GM12865 (cell line): ENCODE measurements at regions not wholly inside any gene's neighbourhood (a gene's known extent, or its start where the extent isn't known, plus 50 kb on each side); places are given as distances from the start of the nearest gene placed in this dataset.

Experiments used
- DNase-seq: peaks from one replicate; pipeline ENCODE4 v3.0.0; 2010; ENCODE audit warnings: low read depth
- H3K4me3 ChIP-seq: 2 replicates; pipeline ENCODE4 v1.5.1; 2011; ENCODE audit warnings: mild to moderate bottlenecking, low read depth, low read length, control low read depth
- TF ChIP-seq, protein P1 (sequence below): IDR thresholded peaks from 2 replicates; pipeline ENCODE4 v1.5.1; 2011; ENCODE audit warnings: low read length, control low read depth, low read depth, inconsistent platforms; ENCODE audit not compliant: insufficient read depth; ENCODE audit errors: missing control alignments

GRCh38 chr18:38602341-38602740 lies 1036.7 kb upstream of the CELF4 start:
- TF ChIP-seq, protein P1, sequence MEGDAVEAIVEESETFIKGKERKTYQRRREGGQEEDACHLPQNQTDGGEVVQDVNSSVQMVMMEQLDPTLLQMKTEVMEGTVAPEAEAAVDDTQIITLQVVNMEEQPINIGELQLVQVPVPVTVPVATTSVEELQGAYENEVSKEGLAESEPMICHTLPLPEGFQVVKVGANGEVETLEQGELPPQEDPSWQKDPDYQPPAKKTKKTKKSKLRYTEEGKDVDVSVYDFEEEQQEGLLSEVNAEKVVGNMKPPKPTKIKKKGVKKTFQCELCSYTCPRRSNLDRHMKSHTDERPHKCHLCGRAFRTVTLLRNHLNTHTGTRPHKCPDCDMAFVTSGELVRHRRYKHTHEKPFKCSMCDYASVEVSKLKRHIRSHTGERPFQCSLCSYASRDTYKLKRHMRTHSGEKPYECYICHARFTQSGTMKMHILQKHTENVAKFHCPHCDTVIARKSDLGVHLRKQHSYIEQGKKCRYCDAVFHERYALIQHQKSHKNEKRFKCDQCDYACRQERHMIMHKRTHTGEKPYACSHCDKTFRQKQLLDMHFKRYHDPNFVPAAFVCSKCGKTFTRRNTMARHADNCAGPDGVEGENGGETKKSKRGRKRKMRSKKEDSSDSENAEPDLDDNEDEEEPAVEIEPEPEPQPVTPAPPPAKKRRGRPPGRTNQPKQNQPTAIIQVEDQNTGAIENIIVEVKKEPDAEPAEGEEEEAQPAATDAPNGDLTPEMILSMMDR = no peak
- no peak overlapping the region for H3K4me3 ChIP-seq
- DNase-seq = no peak

GRCh38 chr18:38587571-38587970 lies 1022.0 kb upstream of the CELF4 start:
- TF ChIP-seq, protein P1 = no peak
- H3K4me3 ChIP-seq = no peak overlapping the region
- DNase-seq = no peak

DNA sequence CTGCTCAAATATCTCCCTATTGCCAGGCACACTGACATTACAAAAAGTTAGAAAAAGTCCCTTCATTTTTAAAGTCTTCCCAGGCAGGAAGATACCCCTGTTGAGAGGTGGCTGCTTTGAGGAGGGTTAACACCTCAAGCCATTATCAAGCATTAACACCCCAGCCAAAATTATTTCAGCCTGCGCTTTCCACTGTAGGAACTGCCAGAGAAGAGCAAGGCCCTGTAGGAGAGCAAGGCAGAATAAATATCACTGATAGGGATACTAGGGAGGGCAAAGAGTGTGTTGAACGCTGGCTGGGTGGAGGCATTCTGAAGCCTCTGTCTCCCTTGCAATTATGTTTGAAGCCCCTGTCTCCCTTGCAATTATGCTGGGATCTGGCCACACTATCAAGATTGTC lies 1020.7 kb upstream of the CELF4 start:
- no peak overlapping the region for H3K4me3 ChIP-seq
- TF ChIP-seq, protein P1 = no peak

GRCh38 chr18:38579764-38580163 lies 1014.2 kb upstream of the CELF4 start:
- no peak for DNase-seq
- H3K4me3 ChIP-seq = no peak overlapping the region
- TF ChIP-seq, protein P1 = no peak

More for the DNA sequence above, 1020.7 kb upstream of the CELF4 start:
- no peak for DNase-seq

DNA sequence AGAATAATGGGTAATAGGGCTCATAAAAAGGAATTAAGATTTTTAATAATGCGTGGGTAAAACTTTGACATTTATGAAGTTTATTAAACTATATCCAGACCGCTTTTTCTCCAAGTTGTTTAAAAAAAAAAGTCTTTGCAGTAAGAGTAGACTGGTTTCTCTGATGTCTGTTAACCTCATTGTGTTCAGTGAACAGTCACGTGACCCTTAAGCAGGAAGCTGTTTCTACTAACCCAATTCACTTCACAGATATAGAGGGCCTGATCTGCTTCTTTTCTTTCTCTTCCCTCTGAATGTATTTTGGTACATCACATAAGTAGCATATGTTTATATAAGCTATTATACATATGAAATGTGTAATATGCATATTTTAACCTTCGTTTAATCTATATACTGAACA lies 1011.3 kb upstream of the CELF4 start:
- DNase-seq = no peak
- TF ChIP-seq, protein P1 = no peak
- H3K4me3 ChIP-seq = no peak overlapping the region

GRCh38 chr18:38576349-38576748 lies 1010.8 kb upstream of the CELF4 start:
- DNase-seq = peak; percentile 30
- no peak overlapping the region for H3K4me3 ChIP-seq
- TF ChIP-seq, protein P1 = no peak

GRCh38 chr18:38575648-38576047 lies 1010.0 kb upstream of the CELF4 start:
- peak overlapping the region; percentile 14; the same call in 1 of the 2 replicates for H3K4me3 ChIP-seq
- peak; percentile 32 for DNase-seq
- TF ChIP-seq, protein P1 = no peak
